B cell (primary cell): ENCODE measurements at regions not wholly inside any gene's neighbourhood (a gene's known extent, or its start where the extent isn't known, plus 50 kb on each side); places are given as distances from the start of the nearest gene placed in this dataset.

Source experiments
- CTCF ChIP-seq: fragments of 200-600 bp; IDR thresholded peaks from one replicate; pipeline ENCODE4 v1.8.0; 2022; ENCODE audit warnings: antibody characterized with exemption, mild to moderate bottlenecking
- EZH2 ChIP-seq: IDR thresholded peaks from 2 replicates; pipeline ENCODE4 v1.6.1; 2012; ENCODE audit warnings: borderline replicate concordance, low read depth, mild to moderate bottlenecking, moderate library complexity, low read length; ENCODE audit not compliant: insufficient read depth, poor library complexity, severe bottlenecking

GRCh38 chr14:71536015-71536740 is 396.1 kb upstream of the RGS6 start:
- TF ChIP-seq CTCF (no peak), EZH2 (no peak)
